ENCODE measurements at regions not wholly inside any gene's neighbourhood (a gene's known extent, or its start where the extent isn't known, plus 50 kb on each side); places are given as distances from the start of the nearest gene placed in this dataset.

GRCh38 chr4:63831590-63832155 lies 577.6 kb downstream of the TECRL start:
- no peak for TF ChIP-seq SIN3A (IDR thresholded peaks at IDR 0.05; ENCODE audit: borderline replicate concordance, insufficient read depth, low read depth, low read length)
- no peak for TF ChIP-seq TCF7L2 (IDR thresholded peaks at IDR 0.05; ENCODE audit: low read depth, low read length)
- TF ChIP-seq, protein P1, sequence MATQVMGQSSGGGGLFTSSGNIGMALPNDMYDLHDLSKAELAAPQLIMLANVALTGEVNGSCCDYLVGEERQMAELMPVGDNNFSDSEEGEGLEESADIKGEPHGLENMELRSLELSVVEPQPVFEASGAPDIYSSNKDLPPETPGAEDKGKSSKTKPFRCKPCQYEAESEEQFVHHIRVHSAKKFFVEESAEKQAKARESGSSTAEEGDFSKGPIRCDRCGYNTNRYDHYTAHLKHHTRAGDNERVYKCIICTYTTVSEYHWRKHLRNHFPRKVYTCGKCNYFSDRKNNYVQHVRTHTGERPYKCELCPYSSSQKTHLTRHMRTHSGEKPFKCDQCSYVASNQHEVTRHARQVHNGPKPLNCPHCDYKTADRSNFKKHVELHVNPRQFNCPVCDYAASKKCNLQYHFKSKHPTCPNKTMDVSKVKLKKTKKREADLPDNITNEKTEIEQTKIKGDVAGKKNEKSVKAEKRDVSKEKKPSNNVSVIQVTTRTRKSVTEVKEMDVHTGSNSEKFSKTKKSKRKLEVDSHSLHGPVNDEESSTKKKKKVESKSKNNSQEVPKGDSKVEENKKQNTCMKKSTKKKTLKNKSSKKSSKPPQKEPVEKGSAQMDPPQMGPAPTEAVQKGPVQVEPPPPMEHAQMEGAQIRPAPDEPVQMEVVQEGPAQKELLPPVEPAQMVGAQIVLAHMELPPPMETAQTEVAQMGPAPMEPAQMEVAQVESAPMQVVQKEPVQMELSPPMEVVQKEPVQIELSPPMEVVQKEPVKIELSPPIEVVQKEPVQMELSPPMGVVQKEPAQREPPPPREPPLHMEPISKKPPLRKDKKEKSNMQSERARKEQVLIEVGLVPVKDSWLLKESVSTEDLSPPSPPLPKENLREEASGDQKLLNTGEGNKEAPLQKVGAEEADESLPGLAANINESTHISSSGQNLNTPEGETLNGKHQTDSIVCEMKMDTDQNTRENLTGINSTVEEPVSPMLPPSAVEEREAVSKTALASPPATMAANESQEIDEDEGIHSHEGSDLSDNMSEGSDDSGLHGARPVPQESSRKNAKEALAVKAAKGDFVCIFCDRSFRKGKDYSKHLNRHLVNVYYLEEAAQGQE (IDR thresholded peaks at IDR 0.05; ENCODE audit: insufficient read depth in 1 of 2, low read depth in 2 of 2, low read length in 1 of 2), result no peak
- TF ChIP-seq, protein P2, sequence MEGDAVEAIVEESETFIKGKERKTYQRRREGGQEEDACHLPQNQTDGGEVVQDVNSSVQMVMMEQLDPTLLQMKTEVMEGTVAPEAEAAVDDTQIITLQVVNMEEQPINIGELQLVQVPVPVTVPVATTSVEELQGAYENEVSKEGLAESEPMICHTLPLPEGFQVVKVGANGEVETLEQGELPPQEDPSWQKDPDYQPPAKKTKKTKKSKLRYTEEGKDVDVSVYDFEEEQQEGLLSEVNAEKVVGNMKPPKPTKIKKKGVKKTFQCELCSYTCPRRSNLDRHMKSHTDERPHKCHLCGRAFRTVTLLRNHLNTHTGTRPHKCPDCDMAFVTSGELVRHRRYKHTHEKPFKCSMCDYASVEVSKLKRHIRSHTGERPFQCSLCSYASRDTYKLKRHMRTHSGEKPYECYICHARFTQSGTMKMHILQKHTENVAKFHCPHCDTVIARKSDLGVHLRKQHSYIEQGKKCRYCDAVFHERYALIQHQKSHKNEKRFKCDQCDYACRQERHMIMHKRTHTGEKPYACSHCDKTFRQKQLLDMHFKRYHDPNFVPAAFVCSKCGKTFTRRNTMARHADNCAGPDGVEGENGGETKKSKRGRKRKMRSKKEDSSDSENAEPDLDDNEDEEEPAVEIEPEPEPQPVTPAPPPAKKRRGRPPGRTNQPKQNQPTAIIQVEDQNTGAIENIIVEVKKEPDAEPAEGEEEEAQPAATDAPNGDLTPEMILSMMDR (IDR thresholded peaks at IDR 0.05), result no peak

All from Panc1 (cell line).